HG03097 (cell line): ENCODE measurements at regions not wholly inside any gene's neighbourhood (a gene's known extent, or its start where the extent isn't known, plus 50 kb on each side); places are given as distances from the start of the nearest gene placed in this dataset.
A peak's percentile ranks its signal among the peaks of the same experiment; 100 is the strongest.

Experiments
- ATAC-seq: cut with Tn5 transposase; IDR thresholded peaks from one replicate; pipeline ENCODE4 v1.9.1; 2021; ENCODE audit not compliant: unreplicated experiment, low FRiP score

- ATAC-seq: no peak
These were observed 620.0 kb downstream of the RAPGEF2 start for GRCh38 chr4:159722918-159723317.

- no peak for ATAC-seq
These were observed 620.6 kb downstream of the RAPGEF2 start for GRCh38 chr4:159723341-159724048.

- ATAC-seq: no peak
These were observed 622.7 kb downstream of the RAPGEF2 start for GRCh38 chr4:159725571-159725970.

- ATAC-seq: no peak
These were observed 632.7 kb downstream of the RAPGEF2 start for GRCh38 chr4:159735281-159736207.

- no peak for ATAC-seq
These were observed 633.5 kb downstream of the RAPGEF2 start for GRCh38 chr4:159736411-159736810.

GRCh38 chr4:159743971-159744370 is 641.1 kb downstream of the RAPGEF2 start:
- ATAC-seq: no peak

- ATAC-seq: no peak
These were observed 645.1 kb downstream of the RAPGEF2 start for GRCh38 chr4:159747983-159748382.

GRCh38 chr4:159748834-159749444 is 646.1 kb downstream of the RAPGEF2 start:
- ATAC-seq: no peak

- no peak for ATAC-seq
These were observed 654.6 kb downstream of the RAPGEF2 start for GRCh38 chr4:159757499-159757898.

GRCh38 chr4:159758061-159758460 is 655.2 kb downstream of the RAPGEF2 start:
- ATAC-seq: no peak

GRCh38 chr4:159762672-159763071 is 659.8 kb downstream of the RAPGEF2 start:
- ATAC-seq: no peak

- ATAC-seq: peak; percentile 83
These were observed 661.6 kb downstream of the RAPGEF2 start for GRCh38 chr4:159764343-159764952.

- no peak for ATAC-seq
These were observed 662.5 kb downstream of the RAPGEF2 start for GRCh38 chr4:159765382-159765781.

- no peak for ATAC-seq
These were observed 663.4 kb downstream of the RAPGEF2 start for GRCh38 chr4:159766241-159766640.

- no peak for ATAC-seq
These were observed 664.5 kb downstream of the RAPGEF2 start for GRCh38 chr4:159767406-159767805.

GRCh38 chr4:159768016-159768415 is 665.1 kb downstream of the RAPGEF2 start:
- no peak for ATAC-seq

- no peak for ATAC-seq
These were observed 667.5 kb downstream of the RAPGEF2 start for GRCh38 chr4:159770401-159770800.

- no peak for ATAC-seq
These were observed 668.1 kb downstream of the RAPGEF2 start for GRCh38 chr4:159770969-159771368.

GRCh38 chr4:159776961-159777360 is 674.1 kb downstream of the RAPGEF2 start:
- ATAC-seq: no peak

GRCh38 chr4:159777689-159778088 is 674.8 kb downstream of the RAPGEF2 start:
- no peak for ATAC-seq

GRCh38 chr4:159778298-159778697 is 675.4 kb downstream of the RAPGEF2 start:
- ATAC-seq: no peak
